ENCODE measurements at regions not wholly inside any gene's neighbourhood (a gene's known extent, or its start where the extent isn't known, plus 50 kb on each side); places are given as distances from the start of the nearest gene placed in this dataset.

DNA sequence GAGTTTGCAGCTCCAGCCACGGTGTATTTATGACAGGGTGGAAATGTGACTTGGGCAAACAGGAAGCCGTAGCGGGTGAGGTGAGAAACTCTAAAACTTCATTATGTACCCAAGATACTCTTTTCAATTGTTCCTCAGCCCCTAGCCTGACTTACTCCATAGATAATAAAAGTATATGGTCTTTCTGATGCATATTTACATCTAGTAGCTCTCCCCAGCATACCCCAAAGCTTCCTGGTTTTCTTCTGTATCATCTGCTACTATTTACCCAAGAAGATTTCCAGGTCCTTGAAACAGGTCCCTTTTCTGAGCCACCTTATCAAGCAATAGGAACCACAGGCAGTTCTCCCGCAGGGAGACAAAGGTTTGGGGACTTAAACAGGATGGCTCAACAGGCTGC is 201.5 kb upstream of the ESRRG start:
- no peak for ATAC-seq
- TF ChIP-seq, protein P1, sequence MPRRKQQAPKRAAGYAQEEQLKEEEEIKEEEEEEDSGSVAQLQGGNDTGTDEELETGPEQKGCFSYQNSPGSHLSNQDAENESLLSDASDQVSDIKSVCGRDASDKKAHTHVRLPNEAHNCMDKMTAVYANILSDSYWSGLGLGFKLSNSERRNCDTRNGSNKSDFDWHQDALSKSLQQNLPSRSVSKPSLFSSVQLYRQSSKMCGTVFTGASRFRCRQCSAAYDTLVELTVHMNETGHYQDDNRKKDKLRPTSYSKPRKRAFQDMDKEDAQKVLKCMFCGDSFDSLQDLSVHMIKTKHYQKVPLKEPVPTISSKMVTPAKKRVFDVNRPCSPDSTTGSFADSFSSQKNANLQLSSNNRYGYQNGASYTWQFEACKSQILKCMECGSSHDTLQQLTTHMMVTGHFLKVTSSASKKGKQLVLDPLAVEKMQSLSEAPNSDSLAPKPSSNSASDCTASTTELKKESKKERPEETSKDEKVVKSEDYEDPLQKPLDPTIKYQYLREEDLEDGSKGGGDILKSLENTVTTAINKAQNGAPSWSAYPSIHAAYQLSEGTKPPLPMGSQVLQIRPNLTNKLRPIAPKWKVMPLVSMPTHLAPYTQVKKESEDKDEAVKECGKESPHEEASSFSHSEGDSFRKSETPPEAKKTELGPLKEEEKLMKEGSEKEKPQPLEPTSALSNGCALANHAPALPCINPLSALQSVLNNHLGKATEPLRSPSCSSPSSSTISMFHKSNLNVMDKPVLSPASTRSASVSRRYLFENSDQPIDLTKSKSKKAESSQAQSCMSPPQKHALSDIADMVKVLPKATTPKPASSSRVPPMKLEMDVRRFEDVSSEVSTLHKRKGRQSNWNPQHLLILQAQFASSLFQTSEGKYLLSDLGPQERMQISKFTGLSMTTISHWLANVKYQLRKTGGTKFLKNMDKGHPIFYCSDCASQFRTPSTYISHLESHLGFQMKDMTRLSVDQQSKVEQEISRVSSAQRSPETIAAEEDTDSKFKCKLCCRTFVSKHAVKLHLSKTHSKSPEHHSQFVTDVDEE (CRISPR knock-in tag; IDR thresholded peaks at IDR 0.05), result no peak
- TF ChIP-seq GLIS3 (CRISPR knock-in tag; IDR thresholded peaks at IDR 0.05) (no peak), TCF4 (CRISPR knock-in tag; IDR thresholded peaks at IDR 0.05; ENCODE audit: borderline replicate concordance) (no peak), PPARA (CRISPR knock-in tag; IDR thresholded peaks at IDR 0.05; ENCODE audit: borderline replicate concordance) (no peak), ZFP3 (CRISPR knock-in tag; IDR thresholded peaks at IDR 0.05) (no peak)

GRCh38 chr1:216923601-216924000 is 200.4 kb upstream of the ESRRG start:
- TF ChIP-seq GLIS3 (CRISPR knock-in tag; IDR thresholded peaks at IDR 0.05) (no peak), RARB (CRISPR knock-in tag; IDR thresholded peaks at IDR 0.05) (no peak), TOX (CRISPR knock-in tag; IDR thresholded peaks at IDR 0.05; ENCODE audit: borderline replicate concordance) (no peak), ARNTL (CRISPR knock-in tag; IDR thresholded peaks at IDR 0.05; ENCODE audit: borderline replicate concordance, low read depth) (no peak), TCF4 (CRISPR knock-in tag; IDR thresholded peaks at IDR 0.05; ENCODE audit: borderline replicate concordance) (no peak), ISL1 (CRISPR knock-in tag; IDR thresholded peaks at IDR 0.05) (no peak)
- TF ChIP-seq, protein P2, sequence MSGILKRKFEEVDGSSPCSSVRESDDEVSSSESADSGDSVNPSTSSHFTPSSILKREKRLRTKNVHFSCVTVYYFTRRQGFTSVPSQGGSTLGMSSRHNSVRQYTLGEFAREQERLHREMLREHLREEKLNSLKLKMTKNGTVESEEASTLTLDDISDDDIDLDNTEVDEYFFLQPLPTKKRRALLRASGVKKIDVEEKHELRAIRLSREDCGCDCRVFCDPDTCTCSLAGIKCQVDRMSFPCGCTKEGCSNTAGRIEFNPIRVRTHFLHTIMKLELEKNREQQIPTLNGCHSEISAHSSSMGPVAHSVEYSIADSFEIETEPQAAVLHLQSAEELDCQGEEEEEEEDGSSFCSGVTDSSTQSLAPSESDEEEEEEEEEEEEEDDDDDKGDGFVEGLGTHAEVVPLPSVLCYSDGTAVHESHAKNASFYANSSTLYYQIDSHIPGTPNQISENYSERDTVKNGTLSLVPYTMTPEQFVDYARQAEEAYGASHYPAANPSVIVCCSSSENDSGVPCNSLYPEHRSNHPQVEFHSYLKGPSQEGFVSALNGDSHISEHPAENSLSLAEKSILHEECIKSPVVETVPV (CRISPR knock-in tag; IDR thresholded peaks at IDR 0.05), result no peak
- ATAC-seq, result no peak; the same call in 2 of the 3 replicates

DNA sequence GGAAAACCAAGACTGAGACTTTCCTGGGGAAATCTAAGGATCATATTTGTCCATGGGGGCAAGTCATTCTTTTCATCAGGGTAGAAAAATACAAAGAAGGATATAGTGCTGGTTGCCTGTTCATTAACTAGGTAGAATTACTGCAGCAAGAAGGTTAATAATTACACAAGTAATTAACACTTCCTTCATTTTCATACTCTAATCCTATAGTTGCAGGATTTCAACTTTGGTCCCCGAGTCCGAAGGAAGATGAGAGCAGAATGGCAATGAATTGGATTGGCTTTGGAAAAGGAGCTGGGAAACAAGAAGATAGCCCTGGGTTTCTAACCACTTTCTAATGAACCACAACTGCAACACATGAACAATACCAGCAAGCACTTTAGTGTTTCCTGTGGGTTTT is 199.2 kb upstream of the ESRRG start:
- TF ChIP-seq ZNF70 (CRISPR knock-in tag; IDR thresholded peaks at IDR 0.05), result no peak
- TF ChIP-seq TCF4 (CRISPR knock-in tag; IDR thresholded peaks at IDR 0.05; ENCODE audit: borderline replicate concordance), result no peak
- no peak for TF ChIP-seq TOX (CRISPR knock-in tag; IDR thresholded peaks at IDR 0.05; ENCODE audit: borderline replicate concordance)
- no peak for TF ChIP-seq RARB (CRISPR knock-in tag; IDR thresholded peaks at IDR 0.05)
- TF ChIP-seq ZNF565 (CRISPR knock-in tag; conservative IDR thresholded peaks at IDR 0.05; ENCODE audit: low read depth), result no peak
- ATAC-seq, result no peak

DNA sequence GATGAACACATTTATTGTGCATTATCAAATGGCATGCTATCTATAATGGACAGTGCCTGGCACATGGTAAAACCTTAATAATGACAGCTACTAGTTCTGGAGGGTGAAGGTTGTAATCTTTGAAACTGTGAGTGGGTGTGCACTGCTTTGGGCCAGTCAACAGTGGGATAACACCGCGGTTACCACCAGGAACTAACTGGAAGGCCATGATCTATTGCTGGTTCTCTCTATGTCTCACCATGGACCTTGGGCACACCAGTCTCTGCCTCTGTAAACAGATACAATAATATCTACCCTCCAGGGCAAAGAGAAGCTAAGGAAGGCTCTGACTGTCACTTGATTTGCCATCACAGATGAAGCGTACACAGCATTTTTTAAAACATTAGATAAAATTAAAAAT is 198.6 kb upstream of the ESRRG start:
- TF ChIP-seq CSDC2 (CRISPR knock-in tag; IDR thresholded peaks at IDR 0.05), result no peak
- TF ChIP-seq ZNF8 (CRISPR knock-in tag; IDR thresholded peaks at IDR 0.05), result no peak
- no peak for TF ChIP-seq OSR1 (CRISPR knock-in tag; IDR thresholded peaks at IDR 0.05)
- TF ChIP-seq RARB (CRISPR knock-in tag; IDR thresholded peaks at IDR 0.05), result no peak
- no peak for TF ChIP-seq BACH2 (CRISPR knock-in tag; IDR thresholded peaks at IDR 0.05; ENCODE audit: borderline replicate concordance)
- no peak for TF ChIP-seq ZFP3 (CRISPR knock-in tag; IDR thresholded peaks at IDR 0.05)
- no peak for TF ChIP-seq GLIS3 (CRISPR knock-in tag; IDR thresholded peaks at IDR 0.05)
- no peak for TF ChIP-seq ZNF70 (CRISPR knock-in tag; IDR thresholded peaks at IDR 0.05)
- TF ChIP-seq ZC3H10 (CRISPR knock-in tag; IDR thresholded peaks at IDR 0.05), result no peak
- TF ChIP-seq, protein P1 (CRISPR knock-in tag; IDR thresholded peaks at IDR 0.05), result no peak
- no peak for TF ChIP-seq CREB5 (CRISPR knock-in tag; IDR thresholded peaks at IDR 0.05; ENCODE audit: low read depth)
- TF ChIP-seq TOX (CRISPR knock-in tag; IDR thresholded peaks at IDR 0.05; ENCODE audit: borderline replicate concordance), result no peak
- no peak for TF ChIP-seq ESRRG (CRISPR knock-in tag; IDR thresholded peaks at IDR 0.05)
- TF ChIP-seq ARNTL (CRISPR knock-in tag; IDR thresholded peaks at IDR 0.05; ENCODE audit: borderline replicate concordance, low read depth), result no peak

More for the DNA sequence above, 198.6 kb upstream of the ESRRG start:
- ATAC-seq, result no peak

Measured in SK-N-SH treated with all-trans-retinoic acid at 6 μM for 48 hours (cell line).